HG03066 (cell line): ENCODE measurements at regions not wholly inside any gene's neighbourhood (a gene's known extent, or its start where the extent isn't known, plus 50 kb on each side); places are given as distances from the start of the nearest gene placed in this dataset.
"Not testable (repeated sequence)": the region's sequence is repeated elsewhere in the genome, so short reads cannot be mapped to it uniquely, and the experiment has no call there.

Experiments used
- ATAC-seq: cut with Tn5 transposase; IDR thresholded peaks from one replicate; pipeline ENCODE4 v1.9.1; 2021; ENCODE audit warnings: low read depth; ENCODE audit not compliant: unreplicated experiment

- ATAC-seq = no peak
Measured at GRCh38 chr14:71165121-71166031, 258.1 kb downstream of the PCNX1 start.

- ATAC-seq = no peak
Measured at GRCh38 chr14:71166180-71166837, 259.1 kb downstream of the PCNX1 start.

- ATAC-seq = not testable (repeated sequence)
Measured at GRCh38 chr14:71167325-71167950, 260.2 kb downstream of the PCNX1 start.

- not testable (repeated sequence) for ATAC-seq
Measured at GRCh38 chr14:71168161-71168560, 260.9 kb downstream of the PCNX1 start.

GRCh38 chr14:71168564-71169427 lies 261.5 kb downstream of the PCNX1 start:
- no peak for ATAC-seq

- ATAC-seq = no peak
Measured at GRCh38 chr14:71169861-71170260, 262.6 kb downstream of the PCNX1 start.

GRCh38 chr14:71175491-71175890 lies 268.2 kb downstream of the PCNX1 start:
- no peak for ATAC-seq

GRCh38 chr14:71179066-71179465 lies 271.8 kb downstream of the PCNX1 start:
- no peak for ATAC-seq

GRCh38 chr14:71180397-71180796 lies 273.1 kb downstream of the PCNX1 start:
- ATAC-seq = no peak

GRCh38 chr14:71181215-71182003 lies 274.1 kb downstream of the PCNX1 start:
- ATAC-seq = no peak

- ATAC-seq = no peak
Measured at GRCh38 chr14:71183876-71184689, 276.8 kb downstream of the PCNX1 start.

- no peak for ATAC-seq
Measured at GRCh38 chr14:71185637-71186036, 278.4 kb downstream of the PCNX1 start.

GRCh38 chr14:71187633-71188356 lies 280.5 kb downstream of the PCNX1 start:
- no peak for ATAC-seq

- no peak for ATAC-seq
Measured at GRCh38 chr14:71190770-71191374, 283.6 kb downstream of the PCNX1 start.

GRCh38 chr14:71193663-71194062 lies 286.4 kb downstream of the PCNX1 start:
- no peak for ATAC-seq

GRCh38 chr14:71194251-71194650 lies 287.0 kb downstream of the PCNX1 start:
- no peak for ATAC-seq

- ATAC-seq = no peak
Measured at GRCh38 chr14:71196921-71197320, 289.7 kb downstream of the PCNX1 start.

GRCh38 chr14:71198687-71199086 lies 291.4 kb downstream of the PCNX1 start:
- no peak for ATAC-seq
